ENCODE measurements at regions not wholly inside any gene's neighbourhood (a gene's known extent, or its start where the extent isn't known, plus 50 kb on each side); places are given as distances from the start of the nearest gene placed in this dataset.

DNA sequence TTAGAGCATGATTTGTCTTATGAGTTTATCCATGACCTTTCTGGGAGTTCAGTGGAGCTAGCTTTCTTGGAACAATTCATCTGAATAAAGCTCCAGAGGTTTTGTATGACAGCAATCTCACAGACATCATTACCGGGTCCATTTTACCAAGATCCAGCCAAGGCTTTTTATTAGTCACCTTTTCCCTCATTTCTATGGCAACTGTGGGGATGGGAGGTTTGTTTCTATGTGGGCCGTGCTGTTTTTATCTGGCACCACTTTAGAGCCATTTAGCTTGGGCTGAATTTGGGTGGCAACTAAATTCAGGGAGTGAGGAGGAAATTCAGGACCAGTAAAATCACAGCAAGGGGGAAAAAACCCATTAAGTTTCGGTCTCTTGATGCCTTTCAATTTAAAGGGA, 245.7 kb downstream of the NSG2 start:
- TF ChIP-seq, protein P1, sequence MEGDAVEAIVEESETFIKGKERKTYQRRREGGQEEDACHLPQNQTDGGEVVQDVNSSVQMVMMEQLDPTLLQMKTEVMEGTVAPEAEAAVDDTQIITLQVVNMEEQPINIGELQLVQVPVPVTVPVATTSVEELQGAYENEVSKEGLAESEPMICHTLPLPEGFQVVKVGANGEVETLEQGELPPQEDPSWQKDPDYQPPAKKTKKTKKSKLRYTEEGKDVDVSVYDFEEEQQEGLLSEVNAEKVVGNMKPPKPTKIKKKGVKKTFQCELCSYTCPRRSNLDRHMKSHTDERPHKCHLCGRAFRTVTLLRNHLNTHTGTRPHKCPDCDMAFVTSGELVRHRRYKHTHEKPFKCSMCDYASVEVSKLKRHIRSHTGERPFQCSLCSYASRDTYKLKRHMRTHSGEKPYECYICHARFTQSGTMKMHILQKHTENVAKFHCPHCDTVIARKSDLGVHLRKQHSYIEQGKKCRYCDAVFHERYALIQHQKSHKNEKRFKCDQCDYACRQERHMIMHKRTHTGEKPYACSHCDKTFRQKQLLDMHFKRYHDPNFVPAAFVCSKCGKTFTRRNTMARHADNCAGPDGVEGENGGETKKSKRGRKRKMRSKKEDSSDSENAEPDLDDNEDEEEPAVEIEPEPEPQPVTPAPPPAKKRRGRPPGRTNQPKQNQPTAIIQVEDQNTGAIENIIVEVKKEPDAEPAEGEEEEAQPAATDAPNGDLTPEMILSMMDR (conservative IDR thresholded peaks at IDR 0.05 in 1 of 2, IDR thresholded peaks at IDR 0.05 in 1 of 2; ENCODE audit: low read depth in 1 of 2, low read length in 2 of 2) = no peak
- TF ChIP-seq EZH2 (IDR thresholded peaks at IDR 0.05; ENCODE audit: low read length, missing control alignments) = no peak
